ENCODE measurements at regions not wholly inside any gene's neighbourhood (a gene's known extent, or its start where the extent isn't known, plus 50 kb on each side); places are given as distances from the start of the nearest gene placed in this dataset.

- TF ChIP-seq POLR2A (IDR thresholded peaks at IDR 0.05; ENCODE audit: insufficient read depth in 1 of 2, low read depth in 2 of 2, low read length in 2 of 2) (no peak), MTF1 (CRISPR knock-in tag; IDR thresholded peaks at IDR 0.05) (no peak), ZNF546 (CRISPR knock-in tag; conservative IDR thresholded peaks at IDR 0.05) (no peak), ZNF790 (CRISPR knock-in tag; IDR thresholded peaks at IDR 0.05; ENCODE audit: borderline replicate concordance) (no peak), JUND (CRISPR knock-in tag; IDR thresholded peaks at IDR 0.05) (no peak), PHF21A (CRISPR knock-in tag; IDR thresholded peaks at IDR 0.05) (no peak), RAD51 (IDR thresholded peaks at IDR 0.05; ENCODE audit: borderline replicate concordance) (no peak), EHMT2 (IDR thresholded peaks at IDR 0.05; ENCODE audit: borderline replicate concordance, low read depth, low read length) (no peak), NFYB (CRISPR knock-in tag; IDR thresholded peaks at IDR 0.05) (no peak), CTCF (CRISPR knock-in tag; IDR thresholded peaks at IDR 0.05) (no peak)
Measured at GRCh38 chr2:39920307-39920801, 141.3 kb upstream of the THUMPD2 start.

All from HepG2 (cell line).